GM18858 (cell line): ENCODE measurements at regions not wholly inside any gene's neighbourhood (a gene's known extent, or its start where the extent isn't known, plus 50 kb on each side); places are given as distances from the start of the nearest gene placed in this dataset.

ENCODE experiments used
- ATAC-seq: cut with Tn5 transposase; IDR thresholded peaks from one replicate; pipeline ENCODE4 v1.9.1; 2021; ENCODE audit not compliant: unreplicated experiment

- no peak for ATAC-seq
Measured at GRCh38 chr1:14294860-14295536, 303.5 kb upstream of the KAZN start.

GRCh38 chr1:14296795-14297194 is 301.7 kb upstream of the KAZN start:
- no peak for ATAC-seq

- ATAC-seq, result no peak
Measured at GRCh38 chr1:14297356-14297755, 301.1 kb upstream of the KAZN start.

DNA sequence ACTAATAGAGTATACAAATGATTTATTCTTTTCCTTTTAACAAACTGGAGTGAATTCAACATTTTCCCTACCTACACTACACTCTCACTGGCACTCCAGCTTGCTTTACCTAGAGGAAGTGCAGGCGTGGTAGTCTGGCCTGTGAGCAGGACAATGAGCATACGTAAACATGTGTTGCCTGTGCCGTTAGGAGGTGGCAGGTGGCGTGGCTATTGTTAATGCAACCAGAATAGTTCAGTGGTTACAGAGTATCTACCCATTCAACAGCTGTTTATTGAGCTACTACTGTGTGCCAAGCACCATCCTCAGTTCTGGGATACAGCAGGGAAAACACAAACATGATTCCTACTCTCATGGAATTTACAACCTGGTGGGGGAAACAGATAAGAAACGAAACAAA is 299.7 kb upstream of the KAZN start:
- ATAC-seq, result no peak

DNA sequence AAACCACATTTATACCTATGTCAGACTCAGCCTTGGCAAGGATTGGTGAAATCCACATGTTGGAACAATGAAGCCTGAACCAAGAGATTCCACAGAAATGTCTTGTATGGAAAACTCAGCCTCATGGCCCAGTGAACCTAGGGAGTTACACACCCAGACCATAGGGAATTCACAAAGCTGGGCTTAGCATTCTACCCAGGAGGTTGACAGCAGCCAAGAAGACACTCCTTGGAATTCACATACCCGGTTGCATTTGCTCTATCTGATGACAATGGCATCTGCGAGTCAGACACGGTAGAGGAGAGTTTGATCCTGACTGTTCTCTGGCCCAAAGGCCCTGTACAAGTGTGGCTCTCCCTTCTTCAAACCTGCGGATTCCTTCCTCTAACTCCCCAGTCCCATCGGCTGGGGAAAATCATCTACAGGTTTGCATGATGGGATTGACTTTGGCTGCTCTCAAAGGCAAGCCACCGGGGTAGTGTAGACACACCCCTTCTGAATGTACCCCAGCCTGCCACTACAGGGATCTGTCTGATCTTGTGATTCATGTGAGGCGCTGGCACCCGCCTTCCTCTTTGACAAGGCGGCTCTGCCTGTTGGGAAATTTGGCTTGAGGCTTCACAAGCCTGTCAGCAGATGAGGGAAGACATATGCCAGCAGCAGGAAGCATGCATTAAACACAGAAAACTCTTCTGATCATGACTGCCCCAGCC is 297.3 kb upstream of the KAZN start:
- no peak for ATAC-seq

DNA sequence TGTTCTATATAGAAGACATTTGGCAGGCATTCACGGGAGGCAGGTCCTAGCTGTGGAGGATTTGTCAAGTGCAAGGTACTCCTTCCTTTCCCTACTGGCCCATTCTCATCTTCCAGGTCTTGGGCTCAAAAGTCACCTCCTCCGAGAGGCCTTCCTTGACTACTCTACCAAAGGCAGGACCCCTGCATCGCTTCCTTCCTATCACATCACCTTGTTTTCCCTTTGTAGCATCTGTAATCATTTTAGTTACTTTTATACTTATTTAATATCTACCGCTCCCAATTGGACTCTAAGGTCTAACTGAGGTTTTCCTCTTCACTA is 296.8 kb upstream of the KAZN start:
- no peak for ATAC-seq

DNA sequence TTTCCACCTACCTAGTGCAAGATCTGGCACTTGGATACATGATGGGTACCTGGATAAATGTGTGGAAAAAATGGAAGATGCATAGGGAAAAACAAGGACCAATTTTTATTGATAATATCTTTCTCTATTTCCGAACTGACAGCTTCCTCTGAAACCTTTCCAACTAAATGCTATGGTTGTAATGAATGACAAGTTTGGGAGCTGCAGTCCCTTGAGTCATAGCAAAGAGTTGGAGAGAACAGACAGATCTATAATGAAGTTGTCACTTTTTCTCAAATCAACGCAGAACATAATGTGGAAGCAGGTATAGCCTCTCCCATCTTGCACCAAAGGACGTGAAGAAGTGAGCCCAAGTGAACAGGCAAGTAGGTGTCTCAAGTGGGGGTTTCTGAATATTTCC is 296.5 kb upstream of the KAZN start:
- no peak for ATAC-seq

- ATAC-seq, result no peak
Measured at GRCh38 chr1:14303011-14303410, 295.5 kb upstream of the KAZN start.

- no peak for ATAC-seq
Measured at GRCh38 chr1:14304381-14304865, 294.1 kb upstream of the KAZN start.

- no peak for ATAC-seq
Measured at GRCh38 chr1:14308460-14308859, 290.0 kb upstream of the KAZN start.

GRCh38 chr1:14309984-14310383 is 288.5 kb upstream of the KAZN start:
- ATAC-seq, result no peak

GRCh38 chr1:14310476-14310875 is 288.0 kb upstream of the KAZN start:
- ATAC-seq, result no peak

DNA sequence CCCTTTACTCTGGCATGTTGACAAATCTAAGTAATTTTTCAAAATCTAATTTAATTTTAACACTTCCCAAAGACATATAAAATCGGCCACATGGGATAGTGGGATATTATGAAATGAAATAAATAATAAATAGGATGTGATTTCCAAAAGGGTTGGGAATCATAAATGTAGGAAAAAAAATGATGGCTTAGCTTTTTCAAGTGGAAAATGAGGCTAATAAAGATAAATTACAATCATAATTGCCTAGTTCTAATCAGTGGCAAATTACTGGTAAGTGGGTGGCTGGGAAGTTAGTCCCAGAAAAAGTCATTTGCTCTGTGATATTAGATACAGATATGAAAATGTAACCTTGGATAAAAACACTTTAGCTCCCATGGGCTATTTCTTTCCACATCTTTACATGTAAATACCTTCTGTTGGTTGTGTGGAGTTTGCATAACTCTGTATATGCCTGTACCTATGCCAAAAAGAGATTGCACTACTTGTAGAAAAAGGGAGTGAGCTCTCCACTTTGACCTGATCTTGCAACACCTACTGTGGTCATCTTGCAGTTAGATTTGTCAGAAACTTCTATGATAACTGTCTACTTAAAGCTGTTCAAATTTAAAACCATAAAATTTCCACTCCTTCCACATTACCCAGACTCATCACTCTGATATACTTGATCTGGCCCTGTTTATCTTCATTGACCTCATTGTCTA is 284.6 kb upstream of the KAZN start:
- ATAC-seq, result no peak

DNA sequence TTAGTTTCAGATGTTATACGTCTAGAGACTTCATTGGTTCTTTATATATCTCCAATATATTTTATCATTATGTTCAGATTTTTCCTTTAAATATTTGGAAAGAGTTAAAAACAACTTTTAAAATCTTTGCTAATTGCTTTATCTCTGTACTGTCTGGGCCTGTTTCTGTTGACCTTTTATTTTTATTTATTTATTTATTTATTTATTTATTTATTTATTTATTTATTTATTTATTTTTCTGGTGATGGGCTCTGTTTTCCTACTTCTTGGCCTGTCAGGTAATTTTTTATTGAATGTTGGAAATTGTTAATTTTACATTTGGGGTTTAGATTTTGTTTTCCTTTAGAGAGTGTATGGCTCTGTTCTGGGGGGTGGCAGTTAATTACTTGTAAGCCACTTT is 279.7 kb upstream of the KAZN start:
- ATAC-seq, result no peak

DNA sequence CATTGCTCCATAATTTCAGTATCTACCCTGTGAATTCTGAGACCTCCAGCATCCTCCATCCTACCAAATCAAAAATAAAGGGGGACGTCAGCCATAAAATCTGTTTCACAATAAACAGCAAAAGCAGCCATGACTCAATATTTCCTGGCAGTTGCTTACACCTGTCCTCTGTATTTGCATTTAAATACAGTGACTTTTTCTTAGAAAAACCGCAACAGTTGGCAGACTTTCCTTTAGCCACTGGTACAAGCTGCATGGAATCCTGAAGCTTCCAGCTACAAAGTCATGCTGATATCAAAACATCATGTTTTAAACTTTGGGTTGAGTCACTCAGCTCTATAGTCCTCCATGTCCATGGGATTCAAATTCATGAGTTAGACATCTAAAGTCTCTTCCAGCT is 278.0 kb upstream of the KAZN start:
- no peak for ATAC-seq

DNA sequence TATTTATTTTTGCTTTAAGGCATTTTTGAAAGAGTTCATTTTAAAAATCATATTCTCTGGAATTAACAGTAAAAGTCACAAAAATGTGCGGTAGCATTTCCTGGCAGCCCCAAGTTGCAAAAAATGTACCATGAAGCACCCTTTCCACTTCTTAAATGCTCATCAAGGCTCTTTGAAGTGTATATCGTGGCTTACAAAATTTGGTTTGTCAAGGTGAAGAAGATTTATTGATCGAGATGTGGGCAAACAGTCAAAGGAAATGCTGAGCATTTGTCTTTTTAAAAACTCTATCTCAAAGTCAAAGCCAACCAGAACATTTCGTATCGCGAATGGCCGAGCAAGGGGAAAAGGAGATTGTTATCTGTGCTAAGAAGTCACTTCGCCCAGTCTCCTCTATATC is 277.5 kb upstream of the KAZN start:
- ATAC-seq, result no peak

GRCh38 chr1:14321422-14321821 is 277.1 kb upstream of the KAZN start:
- ATAC-seq, result no peak

- ATAC-seq, result no peak
Measured at GRCh38 chr1:14323568-14324247, 274.8 kb upstream of the KAZN start.

- no peak for ATAC-seq
Measured at GRCh38 chr1:14324248-14324630, 274.2 kb upstream of the KAZN start.

DNA sequence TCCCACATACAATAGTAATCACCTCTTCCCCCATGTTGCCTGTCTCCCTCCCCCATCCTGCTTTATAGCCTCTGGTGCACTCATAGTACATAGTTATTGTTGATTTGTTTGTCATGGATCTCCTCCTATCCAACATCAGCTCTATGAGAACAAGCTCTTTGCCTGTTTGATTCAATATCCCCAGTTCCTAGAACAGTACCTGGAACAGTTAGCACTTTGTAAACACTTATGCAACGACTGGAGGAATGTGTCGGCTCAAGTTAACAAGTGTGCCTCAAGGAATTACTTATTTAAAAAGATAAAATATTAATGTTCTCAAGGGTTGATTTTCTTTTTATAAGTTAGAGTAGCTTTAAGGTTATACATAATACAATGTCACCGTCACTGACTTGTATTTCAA is 271.6 kb upstream of the KAZN start:
- no peak for ATAC-seq

DNA sequence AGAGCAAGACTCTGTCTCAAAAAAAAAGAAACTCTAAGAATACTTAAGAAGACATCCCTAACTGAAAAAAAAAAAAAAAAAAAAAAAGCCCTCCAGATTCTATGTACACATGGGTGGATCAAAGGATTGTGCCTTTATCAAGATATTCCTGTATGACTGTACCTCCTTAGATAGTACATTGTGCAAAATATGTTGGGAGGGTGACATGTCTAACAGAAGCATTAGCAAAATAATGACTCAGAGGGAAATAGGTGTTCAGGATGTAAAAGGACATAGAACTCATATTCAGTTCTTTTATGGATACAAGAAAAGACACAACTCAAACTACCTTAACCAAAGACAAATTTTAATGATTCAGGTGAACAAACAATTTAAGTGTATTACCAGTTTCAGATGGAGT is 269.8 kb upstream of the KAZN start:
- ATAC-seq, result no peak

- ATAC-seq, result no peak
Measured at GRCh38 chr1:14332158-14332557, 266.3 kb upstream of the KAZN start.
